HG03432 (cell line): ENCODE measurements at regions not wholly inside any gene's neighbourhood (a gene's known extent, or its start where the extent isn't known, plus 50 kb on each side); places are given as distances from the start of the nearest gene placed in this dataset.
"Not testable (repeated sequence)": the region's sequence is repeated elsewhere in the genome, so short reads cannot be mapped to it uniquely, and the experiment has no call there.

Source experiments
- ATAC-seq: cut with Tn5 transposase; IDR thresholded peaks from one replicate; pipeline ENCODE4 v1.9.1; 2021; ENCODE audit warnings: mild to moderate bottlenecking, moderate library complexity; ENCODE audit not compliant: unreplicated experiment

- not testable (repeated sequence) for ATAC-seq
Observed at GRCh38 chr15:28614420-28614819, 61.1 kb downstream of the GOLGA6L25 start.

GRCh38 chr15:28621704-28622103 lies 68.3 kb downstream of the GOLGA6L25 start:
- not testable (repeated sequence) for ATAC-seq

GRCh38 chr15:28622197-28622596 lies 68.8 kb downstream of the GOLGA6L25 start:
- ATAC-seq = peak; percentile 68

- not testable (repeated sequence) for ATAC-seq
Observed at GRCh38 chr15:28624381-28624780, 71.0 kb downstream of the GOLGA6L25 start.

- ATAC-seq = not testable (repeated sequence)
Observed at GRCh38 chr15:28639016-28639415, 73.2 kb downstream of the GOLGA8M start.
